ENCODE measurements at regions not wholly inside any gene's neighbourhood (a gene's known extent, or its start where the extent isn't known, plus 50 kb on each side); places are given as distances from the start of the nearest gene placed in this dataset.

DNA sequence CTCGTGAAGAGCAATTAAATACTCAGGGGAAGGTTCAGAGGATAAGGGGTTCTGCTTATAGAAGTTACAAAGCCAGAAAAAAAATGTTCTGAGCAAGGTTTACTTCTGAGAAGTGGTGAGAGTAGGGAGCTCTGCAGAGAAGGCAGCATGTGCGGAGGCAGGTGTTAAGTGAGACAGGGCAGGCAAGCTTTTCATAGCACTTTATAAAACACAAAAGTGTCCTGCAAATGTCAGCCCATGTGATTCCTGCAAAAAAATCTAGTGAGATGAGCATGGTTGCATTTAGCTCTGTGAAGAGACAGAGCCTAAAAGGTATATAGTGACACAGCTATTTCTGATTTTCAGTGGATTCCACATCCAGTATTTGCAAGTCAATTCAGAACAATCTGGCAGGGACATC lies 223.8 kb upstream of the SYT4 start:
- Mint-ChIP-seq H3K4me1 (ENCODE audit: low read depth in 2 of 2) (no peaks in the 10 kb centered on the region), H3K4me3 (no peak overlapping the region), H3K36me3 (ENCODE audit: insufficient read depth) (no peaks in the 10 kb centered on the region), H3K9me3 (peaks cover 0 to 10% of the 10 kb centered on the region in 2 donors), H3K27ac (no peak overlapping the region), H3K27me3 (no peaks in the 10 kb centered on the region)
- ATAC-seq (replicated peaks) (no peak), DNase-seq (no peak)

DNA sequence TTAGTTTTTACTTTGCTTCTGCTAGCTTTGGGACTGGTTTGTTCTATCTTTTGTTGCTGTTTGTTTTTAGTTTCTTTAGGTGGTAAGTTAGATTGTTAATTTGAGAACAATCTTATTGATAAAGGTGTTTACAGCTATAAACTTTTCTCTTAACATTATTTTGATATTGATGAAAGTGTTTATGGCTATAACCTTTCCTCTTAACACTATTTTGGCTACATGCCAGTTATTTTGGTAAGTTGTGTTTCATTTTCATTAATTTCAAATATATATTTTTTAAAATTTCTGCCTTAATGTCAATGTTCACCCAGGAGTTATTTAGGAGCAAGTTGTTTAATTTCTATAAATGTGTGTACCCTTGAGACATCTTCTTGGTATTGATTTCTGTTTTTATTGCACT lies 229.6 kb upstream of the SYT4 start:
- no peak for DNase-seq
- Mint-ChIP-seq H3K27me3 (no peaks in the 10 kb centered on the region), H3K27ac (no peak overlapping the region), H3K36me3 (ENCODE audit: insufficient read depth) (no peaks in the 10 kb centered on the region), H3K9me3 (peaks cover 12 to 24% of the 10 kb centered on the region in 2 donors), H3K4me3 (no peak overlapping the region), H3K4me1 (ENCODE audit: low read depth in 2 of 2) (no peaks in the 10 kb centered on the region)
- ATAC-seq (replicated peaks): no peak

DNA sequence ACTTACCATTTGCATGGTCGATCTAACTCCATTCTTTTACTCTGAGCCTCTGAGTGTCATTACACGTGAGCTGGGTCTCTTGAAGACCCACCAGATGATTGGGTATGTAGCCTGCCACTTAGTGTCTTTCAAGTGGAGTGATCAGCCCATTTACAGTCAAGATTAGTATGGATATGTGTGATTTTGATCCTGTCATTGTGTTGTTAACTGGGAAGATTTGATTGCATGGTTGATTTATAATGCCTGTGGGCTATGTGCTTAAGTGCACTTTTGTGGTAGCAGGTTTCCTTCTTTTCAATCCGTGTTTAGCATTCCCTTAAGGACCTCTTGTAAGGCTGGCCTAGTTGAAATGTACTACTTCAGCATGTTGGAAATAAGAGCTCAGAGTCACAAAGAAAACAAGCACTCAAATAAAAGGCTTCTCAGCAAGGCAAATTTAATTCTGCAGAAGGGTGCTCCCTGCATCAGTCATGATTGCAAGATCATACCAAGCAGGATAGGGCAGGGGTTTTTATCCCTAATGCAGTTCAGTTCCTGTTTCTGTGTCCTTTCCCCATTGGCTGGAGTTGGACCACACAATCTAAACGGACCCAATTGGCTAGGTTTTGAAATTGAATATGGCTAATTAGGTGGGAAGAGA lies 230.7 kb upstream of the SYT4 start:
- H3K9me3 Mint-ChIP-seq: peaks cover 12 to 24% of the 10 kb centered on the region in 2 donors
- ATAC-seq (replicated peaks): no peak
- no peaks in the 10 kb centered on the region for H3K4me1 Mint-ChIP-seq (ENCODE audit: low read depth in 2 of 2)
- no peak overlapping the region for H3K4me3 Mint-ChIP-seq
- H3K27me3 Mint-ChIP-seq: no peaks in the 10 kb centered on the region
- DNase-seq: no peak
- no peaks in the 10 kb centered on the region for H3K36me3 Mint-ChIP-seq (ENCODE audit: insufficient read depth)
- H3K27ac Mint-ChIP-seq: no peak overlapping the region

DNA sequence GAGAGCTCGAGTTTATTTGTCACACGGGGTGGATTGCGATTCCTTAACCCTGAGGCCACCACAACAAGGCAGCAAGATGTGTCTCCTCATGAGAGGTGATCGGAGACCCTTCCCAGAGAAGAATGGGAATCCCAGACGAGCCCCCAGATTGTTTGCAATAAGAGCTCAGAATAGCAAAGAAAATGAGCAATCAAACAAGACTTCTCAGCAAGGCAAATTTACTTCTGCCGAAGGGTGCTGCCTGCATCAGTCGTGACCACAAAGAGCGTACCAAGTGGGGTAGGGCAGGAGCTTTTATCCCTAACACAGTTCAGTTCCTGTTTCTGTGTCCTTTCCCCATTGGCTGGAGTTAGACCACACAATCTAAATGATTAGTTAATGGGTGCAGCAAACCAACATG lies 237.5 kb upstream of the SYT4 start:
- no peak overlapping the region for H3K4me3 Mint-ChIP-seq
- no peaks in the 10 kb centered on the region for H3K36me3 Mint-ChIP-seq (ENCODE audit: insufficient read depth)
- no peaks in the 10 kb centered on the region for H3K27me3 Mint-ChIP-seq
- no peak overlapping the region for H3K27ac Mint-ChIP-seq
- peaks cover 9 to 19% of the 10 kb centered on the region in 2 donors for H3K9me3 Mint-ChIP-seq
- DNase-seq (no peak), ATAC-seq (replicated peaks) (no peak)
- no peaks in the 10 kb centered on the region for H3K4me1 Mint-ChIP-seq (ENCODE audit: low read depth in 2 of 2)

DNA sequence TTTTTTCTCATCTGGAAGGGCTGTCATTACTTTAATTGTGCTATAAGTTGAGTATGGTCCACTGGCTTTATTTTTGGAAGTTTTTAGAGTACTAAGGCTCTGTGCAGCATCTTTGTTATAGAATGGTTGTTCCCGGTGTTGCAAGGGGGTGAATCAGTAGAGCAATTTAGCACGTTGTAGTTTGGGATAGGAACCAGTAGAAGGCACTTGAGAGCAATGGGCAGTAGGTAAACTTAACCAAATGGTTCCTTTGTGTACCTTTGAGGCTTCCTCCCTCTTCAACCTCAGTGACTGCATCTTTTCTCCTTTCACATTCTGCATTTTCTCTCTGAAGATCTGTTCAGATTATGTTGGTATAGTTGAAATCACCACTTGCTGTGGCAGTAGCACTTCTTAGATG lies 238.2 kb upstream of the SYT4 start:
- no peaks in the 10 kb centered on the region for H3K4me1 Mint-ChIP-seq (ENCODE audit: low read depth in 2 of 2)
- H3K27ac Mint-ChIP-seq: no peak overlapping the region
- H3K36me3 Mint-ChIP-seq (ENCODE audit: insufficient read depth): no peaks in the 10 kb centered on the region
- H3K9me3 Mint-ChIP-seq: peaks cover 5 to 12% of the 10 kb centered on the region in 2 donors
- no peaks in the 10 kb centered on the region for H3K27me3 Mint-ChIP-seq
- ATAC-seq (replicated peaks): no peak
- H3K4me3 Mint-ChIP-seq: no peak overlapping the region
- no peak for DNase-seq

DNA sequence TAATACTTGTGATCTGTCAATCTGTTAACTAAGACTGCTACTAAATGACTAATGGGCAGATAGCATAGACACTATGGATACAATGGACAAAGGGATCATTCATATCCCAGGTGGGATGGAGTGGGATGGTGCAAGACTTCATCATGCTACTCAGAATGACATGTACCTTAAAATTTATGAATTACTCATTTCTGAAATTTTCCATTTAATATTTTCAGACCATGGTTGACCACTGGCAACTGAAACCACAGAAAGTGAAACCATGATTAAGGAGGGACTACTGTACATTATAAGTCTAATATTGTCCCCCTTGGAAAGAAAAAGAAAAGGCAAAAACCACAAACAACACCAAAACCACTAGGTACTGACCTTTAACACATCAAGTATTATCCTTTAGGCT lies 247.0 kb upstream of the SYT4 start:
- no peaks in the 10 kb centered on the region for H3K4me1 Mint-ChIP-seq (ENCODE audit: low read depth in 2 of 2)
- no peaks in the 10 kb centered on the region for H3K36me3 Mint-ChIP-seq (ENCODE audit: insufficient read depth)
- H3K27ac Mint-ChIP-seq: no peak overlapping the region
- no peak overlapping the region for H3K4me3 Mint-ChIP-seq
- H3K27me3 Mint-ChIP-seq: no peaks in the 10 kb centered on the region
- ATAC-seq (replicated peaks): no peak
- no peaks in the 10 kb centered on the region for H3K9me3 Mint-ChIP-seq
- DNase-seq: no peak

DNA sequence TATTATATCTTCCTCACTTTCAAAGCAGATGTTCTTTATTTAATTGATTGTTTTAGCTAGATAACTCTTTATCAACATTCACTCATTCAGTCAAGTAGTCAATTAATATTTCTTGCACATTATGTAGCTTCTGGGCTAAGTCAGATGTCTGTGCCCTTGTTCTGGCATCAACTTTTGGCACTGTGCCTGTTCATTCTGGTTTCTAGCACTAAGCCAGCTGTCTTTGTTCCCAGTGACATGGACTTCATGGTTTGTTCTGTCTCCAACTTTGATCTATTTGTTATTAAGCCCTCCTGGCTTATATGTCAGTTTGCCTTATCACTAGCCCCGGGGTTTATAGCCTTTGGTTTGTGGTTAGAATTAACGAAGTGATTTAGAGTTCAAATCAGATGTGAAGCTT lies 247.9 kb upstream of the SYT4 start:
- H3K27me3 Mint-ChIP-seq: no peaks in the 10 kb centered on the region
- no peaks in the 10 kb centered on the region for H3K4me1 Mint-ChIP-seq (ENCODE audit: low read depth in 2 of 2)
- ATAC-seq (replicated peaks): no peak
- DNase-seq: no peak
- no peaks in the 10 kb centered on the region for H3K36me3 Mint-ChIP-seq (ENCODE audit: insufficient read depth)
- no peak overlapping the region for H3K4me3 Mint-ChIP-seq
- H3K9me3 Mint-ChIP-seq: no peaks in the 10 kb centered on the region
- H3K27ac Mint-ChIP-seq: no peak overlapping the region

DNA sequence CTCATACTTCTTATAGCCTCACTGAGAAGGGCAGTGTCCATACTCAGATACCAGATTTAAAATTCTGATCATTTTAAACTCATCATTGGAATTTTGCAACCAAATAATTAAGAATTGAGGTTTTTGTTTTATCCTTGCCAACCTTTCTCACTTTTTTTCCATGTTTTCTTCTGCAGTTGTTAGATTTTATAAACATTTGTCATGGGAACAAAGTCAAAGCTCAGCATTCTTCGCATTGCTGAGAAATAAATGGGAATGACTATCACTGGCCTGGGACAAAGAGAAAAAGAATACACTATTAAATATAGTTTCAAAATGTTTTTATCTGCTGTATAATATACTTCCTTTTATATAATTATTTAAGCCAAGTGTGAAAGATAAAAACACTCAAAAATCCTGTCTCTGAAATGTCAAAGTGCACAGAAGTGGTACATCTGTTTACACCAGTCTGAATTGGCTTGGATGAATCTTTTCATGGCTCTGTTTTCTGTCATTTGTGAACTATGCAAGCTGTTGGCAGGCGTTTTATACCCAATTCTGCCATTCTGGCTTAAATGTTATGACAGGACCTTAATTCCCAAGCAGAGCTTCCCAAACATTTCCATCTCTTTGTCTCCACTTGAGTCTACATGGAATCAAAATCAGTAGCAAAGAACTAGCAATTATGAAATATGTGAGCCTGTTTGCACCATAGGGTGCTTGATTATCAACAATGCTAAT lies 249.3 kb upstream of the SYT4 start:
- Mint-ChIP-seq H3K36me3 (ENCODE audit: insufficient read depth) (no peaks in the 10 kb centered on the region), H3K27me3 (no peaks in the 10 kb centered on the region), H3K9me3 (no peaks in the 10 kb centered on the region), H3K4me3 (no peak overlapping the region), H3K4me1 (ENCODE audit: low read depth in 2 of 2) (no peaks in the 10 kb centered on the region), H3K27ac (no peak overlapping the region)
- ATAC-seq (replicated peaks): no peak
- DNase-seq: no peak

DNA sequence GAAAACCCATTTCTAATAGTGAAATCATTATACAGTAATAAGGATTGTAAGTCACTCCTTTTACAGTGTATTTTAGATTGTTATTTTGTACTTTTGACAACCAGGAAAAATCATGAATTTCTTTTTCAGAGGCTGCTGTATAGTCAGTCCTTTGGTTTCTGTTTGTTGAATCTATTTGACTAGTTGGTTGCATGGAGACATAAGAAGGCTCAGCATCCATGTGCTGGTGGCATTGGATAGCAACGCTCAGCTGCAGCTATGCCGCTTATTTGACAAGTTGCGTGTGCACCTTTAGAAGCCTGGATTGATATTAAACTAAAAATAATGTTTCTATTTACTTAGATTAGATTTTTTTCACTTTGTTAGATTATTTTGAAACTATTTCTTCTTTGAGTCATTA lies 254.1 kb upstream of the SYT4 start:
- Mint-ChIP-seq H3K36me3 (ENCODE audit: insufficient read depth) (no peaks in the 10 kb centered on the region), H3K27me3 (no peaks in the 10 kb centered on the region), H3K27ac (no peak overlapping the region), H3K4me3 (no peak overlapping the region), H3K9me3 (peaks cover 2 to 7% of the 10 kb centered on the region in 2 donors), H3K4me1 (ENCODE audit: low read depth in 2 of 2) (no peaks in the 10 kb centered on the region)
- no peak for ATAC-seq (replicated peaks)
- no peak for DNase-seq

DNA sequence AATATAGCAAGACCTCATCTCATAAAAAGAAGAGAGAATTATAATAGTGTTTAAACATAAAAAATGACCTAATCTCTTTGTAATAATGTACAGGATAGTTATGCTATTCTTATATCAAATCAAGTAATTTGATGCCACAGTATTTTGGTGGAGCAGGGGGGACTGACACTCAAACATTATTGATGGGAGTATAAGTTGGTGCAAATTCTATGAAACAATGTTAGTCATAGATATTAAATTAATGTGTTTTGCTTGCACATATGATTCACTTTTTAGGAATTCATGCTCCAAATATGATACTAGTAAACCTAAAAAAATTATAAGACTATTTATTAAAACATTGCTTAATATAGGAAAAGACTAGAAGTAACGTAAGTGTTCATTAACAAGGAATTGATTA lies 256.1 kb upstream of the SYT4 start:
- no peaks in the 10 kb centered on the region for H3K27me3 Mint-ChIP-seq
- no peak overlapping the region for H3K4me3 Mint-ChIP-seq
- no peaks in the 10 kb centered on the region for H3K36me3 Mint-ChIP-seq (ENCODE audit: insufficient read depth)
- ATAC-seq (replicated peaks) (no peak), DNase-seq (no peak)
- peaks cover 7% of the 10 kb centered on the region in 2 donors for H3K9me3 Mint-ChIP-seq
- no peak overlapping the region for H3K27ac Mint-ChIP-seq
- H3K4me1 Mint-ChIP-seq (ENCODE audit: low read depth in 2 of 2): no peaks in the 10 kb centered on the region

DNA sequence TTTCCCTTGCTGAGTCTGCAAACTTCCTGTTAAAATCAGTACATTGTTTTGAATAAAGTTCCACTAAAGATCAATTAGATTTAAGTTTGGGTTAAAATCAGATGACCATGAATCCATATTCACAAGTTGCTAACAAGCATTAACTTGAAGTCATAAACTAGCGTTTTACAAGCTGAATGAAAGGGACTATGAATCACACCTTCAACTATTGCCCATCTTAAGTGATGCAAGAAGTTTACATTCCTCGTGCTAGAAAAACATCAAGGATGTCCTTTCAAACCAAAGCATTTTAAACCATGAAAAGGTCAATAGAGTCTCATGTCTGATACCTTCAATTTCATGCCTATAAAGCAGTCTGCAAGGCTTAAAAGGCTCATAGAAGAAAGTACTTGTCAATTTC lies 257.2 kb upstream of the SYT4 start:
- ATAC-seq (replicated peaks): no peak
- no peak overlapping the region for H3K4me3 Mint-ChIP-seq
- no peaks in the 10 kb centered on the region for H3K4me1 Mint-ChIP-seq (ENCODE audit: low read depth in 2 of 2)
- peaks cover 7% of the 10 kb centered on the region in 2 donors for H3K9me3 Mint-ChIP-seq
- no peaks in the 10 kb centered on the region for H3K27me3 Mint-ChIP-seq
- no peaks in the 10 kb centered on the region for H3K36me3 Mint-ChIP-seq (ENCODE audit: insufficient read depth)
- H3K27ac Mint-ChIP-seq: no peak overlapping the region
- no peak for DNase-seq

DNA sequence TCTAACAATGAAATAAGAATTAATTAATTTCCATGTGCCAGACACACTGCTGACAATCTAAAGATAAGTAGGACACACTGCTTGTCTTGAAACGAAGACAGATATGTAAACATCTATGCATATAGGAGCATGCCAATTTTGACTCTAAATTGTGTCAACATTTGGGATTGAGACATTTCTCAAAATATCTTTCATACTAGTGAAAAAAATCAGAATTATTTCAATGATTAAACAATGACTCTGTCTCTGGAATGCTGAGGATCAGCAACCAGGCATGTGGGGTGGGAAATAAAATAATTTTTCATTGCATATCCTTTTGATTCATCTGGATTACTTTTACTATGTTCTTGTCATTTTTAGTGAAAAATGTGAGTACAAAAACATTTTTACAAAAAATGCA lies 262.6 kb upstream of the SYT4 start:
- Mint-ChIP-seq H3K9me3 (peaks cover 7 to 10% of the 10 kb centered on the region in 2 donors), H3K27ac (no peak overlapping the region), H3K36me3 (ENCODE audit: insufficient read depth) (peaks cover 3% of the 10 kb centered on the region), H3K4me3 (no peak overlapping the region), H3K4me1 (ENCODE audit: low read depth in 2 of 2) (no peaks in the 10 kb centered on the region), H3K27me3 (no peaks in the 10 kb centered on the region)
- no peak for ATAC-seq (replicated peaks)
- no peak for DNase-seq

DNA sequence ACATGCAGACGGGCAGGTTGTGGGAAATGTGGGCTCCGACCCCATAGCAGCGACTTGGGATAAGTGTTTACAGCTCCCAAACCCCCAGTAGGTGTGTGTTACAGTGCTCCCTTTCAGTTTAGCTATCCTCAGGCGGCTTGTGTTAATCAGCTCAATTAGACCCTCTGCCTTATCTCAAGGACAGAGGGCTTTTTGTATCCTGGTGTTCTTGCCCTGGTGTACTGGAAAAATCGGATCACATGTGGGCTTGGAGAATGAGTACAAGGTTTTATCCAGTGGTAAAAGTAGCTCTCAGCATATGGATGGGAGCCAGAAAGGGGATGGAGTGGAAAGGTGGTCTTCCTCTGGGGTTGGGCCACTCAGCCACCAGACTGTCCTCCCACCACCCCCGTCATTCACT lies 264.7 kb upstream of the SYT4 start:
- H3K4me3 Mint-ChIP-seq: no peak overlapping the region
- peaks cover 0 to 5% of the 10 kb centered on the region in 2 donors for H3K9me3 Mint-ChIP-seq
- no peak overlapping the region for H3K27ac Mint-ChIP-seq

DNA sequence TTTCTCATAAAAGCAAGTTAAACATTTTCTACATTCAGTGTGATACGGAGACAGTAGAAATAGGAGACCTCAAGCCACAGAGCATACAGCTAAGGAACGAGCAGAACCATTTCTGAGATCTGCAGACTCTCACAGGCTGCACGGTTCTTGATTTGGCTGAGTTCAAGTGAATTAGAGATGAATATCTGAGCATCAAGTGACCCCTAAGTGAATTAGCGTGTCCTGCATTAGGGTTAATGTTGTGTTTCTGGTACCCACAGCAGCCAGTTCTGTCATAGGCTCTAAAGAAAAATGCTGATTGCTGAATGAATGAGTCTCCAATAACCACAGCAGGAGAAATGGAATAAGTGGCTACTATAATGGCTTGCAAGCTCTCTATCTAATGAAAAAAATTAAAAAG lies 265.9 kb upstream of the SYT4 start:
- no peak overlapping the region for H3K4me3 Mint-ChIP-seq
- H3K27ac Mint-ChIP-seq: no peak overlapping the region
- no peak for DNase-seq
- no peak for ATAC-seq (replicated peaks)
- H3K36me3 Mint-ChIP-seq (ENCODE audit: insufficient read depth): peaks cover 3% of the 10 kb centered on the region
- no peaks in the 10 kb centered on the region for H3K27me3 Mint-ChIP-seq
- peaks cover 0 to 3% of the 10 kb centered on the region in 2 donors for H3K9me3 Mint-ChIP-seq
- H3K4me1 Mint-ChIP-seq (ENCODE audit: low read depth in 2 of 2): no peaks in the 10 kb centered on the region

More for the DNA sequence above, 264.7 kb upstream of the SYT4 start:
- no peaks in the 10 kb centered on the region for H3K4me1 Mint-ChIP-seq (ENCODE audit: low read depth in 2 of 2)
- DNase-seq (no peak), ATAC-seq (replicated peaks) (no peak)
- H3K27me3 Mint-ChIP-seq: no peaks in the 10 kb centered on the region
- peaks cover 3% of the 10 kb centered on the region for H3K36me3 Mint-ChIP-seq (ENCODE audit: insufficient read depth)
